Right lobe of liver (tissue), 4 donors: ENCODE measurements at regions not wholly inside any gene's neighbourhood (a gene's known extent, or its start where the extent isn't known, plus 50 kb on each side); places are given as distances from the start of the nearest gene placed in this dataset.

Source experiments
- CTCF ChIP-seq, 4 donors: fragments of 200-600 bp in 3 of 4; fragments of 450-650 bp in 1 of 4; IDR thresholded peaks; one replicate each; pipeline versions ENCODE4 v1.5.1 to v1.8.0; 2016 to 2022; ENCODE audit warnings: antibody characterized with exemption in 4 of 4, mild to moderate bottlenecking in 2 of 4
- POLR2A ChIP-seq: fragments of 450-650 bp; IDR thresholded peaks from one replicate; pipeline ENCODE4 v1.6.1; 2017; ENCODE audit warnings: antibody characterized with exemption, mild to moderate bottlenecking
- donor health status: DM: no; HTN: no; CAD: no.
- donor health status: DM: no; HTN: no; CAD: no.
- donor health status: DM: no; HTN: yes; CAD: no.

- TF ChIP-seq CTCF (IDR thresholded peaks at IDR 0.05) (no peak), POLR2A (no peak)
These were observed 174.4 kb upstream of the LINGO1 start for GRCh38 chr15:77807115-77807514.
